SK-N-SH treated with all-trans-retinoic acid at 6 μM for 48 hours (cell line): ENCODE measurements at regions not wholly inside any gene's neighbourhood (a gene's known extent, or its start where the extent isn't known, plus 50 kb on each side); places are given as distances from the start of the nearest gene placed in this dataset.

Experiments used
- ATAC-seq: fragments of 200-7000 bp; cut with Tn5 transposase; 3 replicates; pipeline ENCODE4 v1.9.1; 2020; ENCODE audit warnings: mild to moderate bottlenecking, moderate library complexity
- ARNTL ChIP-seq: fragments of 450-650 bp; formaldehyde crosslinking; IDR thresholded peaks from 2 replicates; pipeline ENCODE4 v1.5.0; 2020; ENCODE audit warnings: low read depth, mild to moderate bottlenecking, moderate library complexity, borderline replicate concordance
- BACH2 ChIP-seq: fragments of 250-450 bp; sonication (Bioruptor Pico); IDR thresholded peaks from 2 replicates; pipeline ENCODE4 v1.9.0; 2021; ENCODE audit warnings: mild to moderate bottlenecking, borderline replicate concordance
- CREB5 ChIP-seq: fragments of 250-450 bp; sonication (Bioruptor Pico); IDR thresholded peaks from 2 replicates; pipeline ENCODE4 v1.5.1; 2020; ENCODE audit warnings: low read depth, mild to moderate bottlenecking, moderate library complexity
- CSDC2 ChIP-seq: fragments of 250-450 bp; sonication (Bioruptor Pico); IDR thresholded peaks from 2 replicates; pipeline ENCODE4 v1.5.0; 2020; ENCODE audit warnings: mild to moderate bottlenecking, moderate library complexity
- CSRNP3 ChIP-seq: fragments of 250-450 bp; sonication (Bioruptor Pico); IDR thresholded peaks from 2 replicates; pipeline ENCODE4 v1.5.1; 2021; ENCODE audit warnings: mild to moderate bottlenecking, moderate library complexity
- ESRRG ChIP-seq: fragments of 250-450 bp; sonication (Bioruptor Pico); IDR thresholded peaks from 2 replicates; pipeline ENCODE4 v1.6.1; 2021; ENCODE audit warnings: mild to moderate bottlenecking
- GLIS3 ChIP-seq: fragments of 250-450 bp; sonication (Bioruptor Pico); IDR thresholded peaks from 2 replicates; pipeline ENCODE4 v1.5.0; 2020; ENCODE audit warnings: mild to moderate bottlenecking, moderate library complexity
- ISL1 ChIP-seq: fragments of 250-450 bp; sonication (Bioruptor Pico); IDR thresholded peaks from 2 replicates; pipeline ENCODE4 v2.1.2; 2022; ENCODE audit warnings: mild to moderate bottlenecking, moderate library complexity
- OSR1 ChIP-seq: fragments of 250-450 bp; sonication (Bioruptor Pico); IDR thresholded peaks from 2 replicates; pipeline ENCODE4 v1.8.0; 2022; ENCODE audit warnings: moderate library complexity, mild to moderate bottlenecking, inconsistent platforms
- PATZ1 ChIP-seq: fragments of 250-450 bp; sonication (Bioruptor Pico); IDR thresholded peaks from 2 replicates; pipeline ENCODE4 v1.8.0; 2020; ENCODE audit warnings: mild to moderate bottlenecking, moderate library complexity, borderline replicate concordance
- POU6F1 ChIP-seq: fragments of 250-450 bp; sonication (Bioruptor Pico); IDR thresholded peaks from 2 replicates; pipeline ENCODE4 v1.8.0; 2021; ENCODE audit warnings: low read depth, mild to moderate bottlenecking, moderate library complexity, borderline replicate concordance
- PPARA ChIP-seq: fragments of 250-450 bp; sonication (Bioruptor Pico); IDR thresholded peaks from 2 replicates; pipeline ENCODE4 v1.5.0; 2020; ENCODE audit warnings: mild to moderate bottlenecking, borderline replicate concordance
- RARB ChIP-seq: fragments of 250-450 bp; sonication (Bioruptor Pico); IDR thresholded peaks from 2 replicates; pipeline ENCODE4 v1.8.0; 2021; ENCODE audit warnings: mild to moderate bottlenecking, moderate library complexity
- SNAI2 ChIP-seq: fragments of 250-450 bp; sonication (Bioruptor Pico); IDR thresholded peaks from 2 replicates; pipeline ENCODE4 v1.5.0; 2020; ENCODE audit warnings: mild to moderate bottlenecking, moderate library complexity
- TCF4 ChIP-seq: fragments of 250-450 bp; sonication (Bioruptor Pico); IDR thresholded peaks from 2 replicates; pipeline ENCODE4 v1.8.0; 2021; ENCODE audit warnings: mild to moderate bottlenecking, moderate library complexity, borderline replicate concordance
- TOX ChIP-seq: fragments of 250-450 bp; sonication (Bioruptor Pico); IDR thresholded peaks from 2 replicates; pipeline ENCODE4 v1.8.0; 2021; ENCODE audit warnings: mild to moderate bottlenecking, moderate library complexity, borderline replicate concordance
- TSHZ2 ChIP-seq: fragments of 250-450 bp; sonication (Bioruptor Pico); IDR thresholded peaks from 2 replicates; pipeline ENCODE4 v1.5.0; 2020; ENCODE audit warnings: mild to moderate bottlenecking, moderate library complexity
- ZC3H10 ChIP-seq: fragments of 250-450 bp; sonication (Bioruptor Pico); IDR thresholded peaks from 2 replicates; pipeline ENCODE4 v1.5.1; 2021; ENCODE audit warnings: mild to moderate bottlenecking, moderate library complexity
- ZFP30 ChIP-seq: fragments of 450-650 bp; formaldehyde crosslinking; IDR thresholded peaks from 2 replicates; pipeline ENCODE4 v1.5.0; 2022; ENCODE audit warnings: mild to moderate bottlenecking, moderate library complexity
- ZNF565 ChIP-seq: fragments of 450-650 bp; formaldehyde crosslinking; conservative IDR thresholded peaks from 2 replicates; pipeline ENCODE4 v1.5.0; 2020; ENCODE audit warnings: low read depth, mild to moderate bottlenecking, moderate library complexity
- ZNF70 ChIP-seq: fragments of 450-650 bp; formaldehyde crosslinking; IDR thresholded peaks from 2 replicates; pipeline ENCODE4 v1.5.0; 2020; ENCODE audit warnings: mild to moderate bottlenecking, moderate library complexity
- ZNF8 ChIP-seq: fragments of 450-650 bp; formaldehyde crosslinking; IDR thresholded peaks from 2 replicates; pipeline ENCODE4 v1.5.0; 2020; ENCODE audit warnings: mild to moderate bottlenecking, moderate library complexity

GRCh38 chr5:87877495-87877894 is 391.1 kb downstream of the TMEM161B start:
- no peak for ATAC-seq
- TF ChIP-seq TSHZ2 (CRISPR knock-in tag) (no peak), TOX (CRISPR knock-in tag) (no peak), ZNF8 (CRISPR knock-in tag) (no peak), ZFP30 (CRISPR knock-in tag) (no peak), ARNTL (CRISPR knock-in tag) (no peak), SNAI2 (CRISPR knock-in tag) (no peak), ZNF565 (CRISPR knock-in tag) (no peak), BACH2 (no peak)

GRCh38 chr5:87877023-87877422 is 391.6 kb downstream of the TMEM161B start:
- ATAC-seq: no peak
- TF ChIP-seq OSR1 (CRISPR knock-in tag): no peak

- no peak for ATAC-seq
- TF ChIP-seq TOX (CRISPR knock-in tag) (no peak), CSDC2 (no peak), TCF4 (CRISPR knock-in tag) (no peak), ZC3H10 (CRISPR knock-in tag) (no peak), PATZ1 (CRISPR knock-in tag) (no peak), ZNF565 (CRISPR knock-in tag) (no peak), TSHZ2 (CRISPR knock-in tag) (no peak), CREB5 (CRISPR knock-in tag) (no peak), ZNF70 (no peak)
Observed at GRCh38 chr5:87876616-87877015, 392.0 kb downstream of the TMEM161B start.

GRCh38 chr5:87872986-87873385 is 395.7 kb downstream of the TMEM161B start:
- no peak for ATAC-seq
- TF ChIP-seq ARNTL (CRISPR knock-in tag) (no peak), ISL1 (CRISPR knock-in tag) (no peak), ZC3H10 (CRISPR knock-in tag) (no peak), ESRRG (no peak), CSRNP3 (CRISPR knock-in tag) (no peak), RARB (CRISPR knock-in tag) (no peak), PPARA (CRISPR knock-in tag) (no peak), TCF4 (CRISPR knock-in tag) (no peak), GLIS3 (CRISPR knock-in tag) (no peak), POU6F1 (CRISPR knock-in tag) (no peak)
